GM19023 (cell line): ENCODE measurements at regions not wholly inside any gene's neighbourhood (a gene's known extent, or its start where the extent isn't known, plus 50 kb on each side); places are given as distances from the start of the nearest gene placed in this dataset.
"Not testable (repeated sequence)": the region's sequence is repeated elsewhere in the genome, so short reads cannot be mapped to it uniquely, and the experiment has no call there.

Source experiments
- ATAC-seq: cut with Tn5 transposase; IDR thresholded peaks from one replicate; pipeline ENCODE4 v1.9.1; 2021; ENCODE audit warnings: mild to moderate bottlenecking, moderate library complexity; ENCODE audit not compliant: unreplicated experiment

- ATAC-seq: no peak
Measured at GRCh38 chr6:121856296-121856695, 420.9 kb downstream of the GJA1 start.

- ATAC-seq: no peak
Measured at GRCh38 chr6:121857551-121857950, 422.1 kb downstream of the GJA1 start.

- no peak for ATAC-seq
Measured at GRCh38 chr6:121858310-121858709, 422.9 kb downstream of the GJA1 start.

GRCh38 chr6:121858986-121859385, 423.5 kb downstream of the GJA1 start:
- no peak for ATAC-seq

- no peak for ATAC-seq
Measured at GRCh38 chr6:121865811-121866210, 430.4 kb downstream of the GJA1 start.

GRCh38 chr6:121867095-121867494, 431.6 kb downstream of the GJA1 start:
- no peak for ATAC-seq

- ATAC-seq: no peak
Measured at GRCh38 chr6:121868206-121868605, 432.8 kb downstream of the GJA1 start.

GRCh38 chr6:121873595-121873994, 438.1 kb downstream of the GJA1 start:
- ATAC-seq: no peak

GRCh38 chr6:121876721-121877120, 441.3 kb downstream of the GJA1 start:
- no peak for ATAC-seq

GRCh38 chr6:121879149-121879548, 443.7 kb downstream of the GJA1 start:
- ATAC-seq: no peak

- no peak for ATAC-seq
Measured at GRCh38 chr6:121880831-121881230, 445.4 kb downstream of the GJA1 start.

GRCh38 chr6:121881974-121882667, 446.7 kb downstream of the GJA1 start:
- ATAC-seq: no peak

- no peak for ATAC-seq
Measured at GRCh38 chr6:121884091-121884490, 448.6 kb downstream of the GJA1 start.

GRCh38 chr6:121884620-121885019, 449.2 kb downstream of the GJA1 start:
- no peak for ATAC-seq

GRCh38 chr6:121885399-121886152, 450.1 kb downstream of the GJA1 start:
- ATAC-seq: no peak

- no peak for ATAC-seq
Measured at GRCh38 chr6:121886223-121886830, 450.9 kb downstream of the GJA1 start.

GRCh38 chr6:121887724-121888123, 452.3 kb downstream of the GJA1 start:
- no peak for ATAC-seq

- ATAC-seq: no peak
Measured at GRCh38 chr6:121890307-121890910, 455.0 kb downstream of the GJA1 start.

GRCh38 chr6:121895731-121896130, 460.3 kb downstream of the GJA1 start:
- ATAC-seq: not testable (repeated sequence)

GRCh38 chr6:121896363-121896762, 460.9 kb downstream of the GJA1 start:
- ATAC-seq: no peak

- ATAC-seq: no peak
Measured at GRCh38 chr6:121896771-121897170, 461.3 kb downstream of the GJA1 start.

- no peak for ATAC-seq
Measured at GRCh38 chr6:121897337-121897760, 461.9 kb downstream of the GJA1 start.
